HFFc6 (cell line): ENCODE measurements at regions not wholly inside any gene's neighbourhood (a gene's known extent, or its start where the extent isn't known, plus 50 kb on each side); places are given as distances from the start of the nearest gene placed in this dataset.
"Not testable (repeated sequence)": the region's sequence is repeated elsewhere in the genome, so short reads cannot be mapped to it uniquely, and the experiment has no call there.

Experiments used
- DNase-seq: peaks from one replicate; pipeline ENCODE4 v3.0.0-alpha.2; 2018
- H3K27ac Mint-ChIP-seq: 2 replicates; pipeline ENCODE4 v1.8.0; 2020; ENCODE audit warnings: mild to moderate bottlenecking, mixed read lengths
- H3K27me3 Mint-ChIP-seq: 2 replicates; pipeline ENCODE4 v1.8.0; 2021; ENCODE audit warnings: mild to moderate bottlenecking, moderate library complexity, mixed read lengths; ENCODE audit not compliant: insufficient read depth
- H3K36me3 Mint-ChIP-seq: 2 replicates; pipeline ENCODE4 v1.8.0; 2021; ENCODE audit warnings: low read depth, mixed read lengths
- H3K4me1 Mint-ChIP-seq: 2 replicates; pipeline ENCODE4 v1.8.0; 2020; ENCODE audit warnings: low read depth, mixed read lengths
- H3K4me3 Mint-ChIP-seq: 2 replicates; pipeline ENCODE4 v1.8.0; 2020; ENCODE audit warnings: mild to moderate bottlenecking, moderate library complexity, mixed read lengths
- H3K9me3 Mint-ChIP-seq: 2 replicates; pipeline ENCODE4 v1.8.0; 2020; ENCODE audit warnings: mild to moderate bottlenecking, mixed read lengths
- TF ChIP-seq, protein P1 (sequence below): fragments of 200-600 bp; sonication (generic); IDR thresholded peaks from 2 replicates; pipeline ENCODE4 v1.5.0; 2021; ENCODE audit warnings: antibody characterized with exemption, mild to moderate bottlenecking

DNA sequence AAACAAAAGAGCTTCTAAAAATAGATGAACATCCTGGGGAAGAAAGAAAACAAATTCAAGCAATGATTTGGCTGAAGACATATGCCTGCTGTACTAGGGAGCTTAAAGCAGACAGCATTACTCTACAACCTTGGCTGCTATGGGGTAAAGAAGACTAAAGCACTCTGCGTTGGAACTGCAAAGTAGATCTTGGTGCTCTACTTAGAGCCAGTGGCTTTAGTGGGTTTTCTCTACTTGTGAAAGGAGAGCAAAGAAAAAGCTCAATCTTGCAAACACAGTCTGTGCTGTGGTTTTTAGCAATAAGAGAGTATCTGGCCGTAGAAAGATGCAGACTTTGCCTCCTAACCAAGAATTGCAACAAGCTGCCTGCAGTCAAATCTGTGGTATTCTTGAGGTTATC lies 334.7 kb upstream of the NDST3 start:
- peaks cover 37% of the 10 kb centered on the region for H3K9me3 Mint-ChIP-seq
- H3K27me3 Mint-ChIP-seq: no peaks in the 10 kb centered on the region
- no peak for DNase-seq
- H3K36me3 Mint-ChIP-seq: no peaks in the 10 kb centered on the region
- no peak overlapping the region for H3K27ac Mint-ChIP-seq
- H3K4me3 Mint-ChIP-seq: no peak overlapping the region
- no peaks in the 10 kb centered on the region for H3K4me1 Mint-ChIP-seq
- TF ChIP-seq, protein P1, sequence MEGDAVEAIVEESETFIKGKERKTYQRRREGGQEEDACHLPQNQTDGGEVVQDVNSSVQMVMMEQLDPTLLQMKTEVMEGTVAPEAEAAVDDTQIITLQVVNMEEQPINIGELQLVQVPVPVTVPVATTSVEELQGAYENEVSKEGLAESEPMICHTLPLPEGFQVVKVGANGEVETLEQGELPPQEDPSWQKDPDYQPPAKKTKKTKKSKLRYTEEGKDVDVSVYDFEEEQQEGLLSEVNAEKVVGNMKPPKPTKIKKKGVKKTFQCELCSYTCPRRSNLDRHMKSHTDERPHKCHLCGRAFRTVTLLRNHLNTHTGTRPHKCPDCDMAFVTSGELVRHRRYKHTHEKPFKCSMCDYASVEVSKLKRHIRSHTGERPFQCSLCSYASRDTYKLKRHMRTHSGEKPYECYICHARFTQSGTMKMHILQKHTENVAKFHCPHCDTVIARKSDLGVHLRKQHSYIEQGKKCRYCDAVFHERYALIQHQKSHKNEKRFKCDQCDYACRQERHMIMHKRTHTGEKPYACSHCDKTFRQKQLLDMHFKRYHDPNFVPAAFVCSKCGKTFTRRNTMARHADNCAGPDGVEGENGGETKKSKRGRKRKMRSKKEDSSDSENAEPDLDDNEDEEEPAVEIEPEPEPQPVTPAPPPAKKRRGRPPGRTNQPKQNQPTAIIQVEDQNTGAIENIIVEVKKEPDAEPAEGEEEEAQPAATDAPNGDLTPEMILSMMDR: no peak

DNA sequence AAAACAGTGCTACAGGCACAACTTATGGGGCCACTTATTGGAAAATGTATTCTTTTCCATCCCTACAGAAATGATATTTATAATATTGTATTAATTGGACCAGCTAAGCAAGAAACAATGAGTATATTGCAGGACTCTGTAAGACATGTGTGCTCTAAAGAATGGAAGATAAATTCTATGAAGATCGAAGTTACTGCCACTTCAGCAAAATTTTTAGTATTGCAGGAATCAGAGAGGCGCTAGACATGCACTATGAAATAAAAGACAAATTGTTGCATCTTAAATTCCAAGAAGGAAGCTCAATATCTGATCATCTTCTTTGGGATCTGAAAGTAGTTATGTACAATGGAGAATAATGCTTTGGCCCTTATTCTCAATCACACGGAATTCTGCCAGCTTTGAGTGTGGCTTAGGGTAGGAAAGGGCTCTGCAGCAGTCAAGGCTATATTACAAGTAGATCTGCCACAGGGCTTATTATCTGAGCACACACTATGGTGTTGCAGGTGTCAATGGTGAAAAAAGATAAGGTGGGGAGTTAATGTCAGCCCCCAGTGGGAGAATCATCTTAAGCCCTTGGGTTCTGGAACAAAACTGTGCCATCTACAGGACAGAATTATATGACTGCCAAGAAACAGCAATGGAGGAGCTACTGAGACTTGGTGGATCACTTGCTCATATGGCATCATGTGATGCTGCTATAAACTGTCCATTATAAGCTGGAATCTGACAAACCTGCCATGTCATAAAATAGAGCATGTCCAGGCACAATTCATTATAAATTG lies 334.0 kb upstream of the NDST3 start:
- no peak overlapping the region for H3K4me3 Mint-ChIP-seq
- H3K27ac Mint-ChIP-seq: no peak overlapping the region
- H3K36me3 Mint-ChIP-seq: no peaks in the 10 kb centered on the region
- TF ChIP-seq, protein P1: no peak
- H3K27me3 Mint-ChIP-seq: no peaks in the 10 kb centered on the region
- no peak for DNase-seq
- H3K9me3 Mint-ChIP-seq: peaks cover 32% of the 10 kb centered on the region
- no peaks in the 10 kb centered on the region for H3K4me1 Mint-ChIP-seq

DNA sequence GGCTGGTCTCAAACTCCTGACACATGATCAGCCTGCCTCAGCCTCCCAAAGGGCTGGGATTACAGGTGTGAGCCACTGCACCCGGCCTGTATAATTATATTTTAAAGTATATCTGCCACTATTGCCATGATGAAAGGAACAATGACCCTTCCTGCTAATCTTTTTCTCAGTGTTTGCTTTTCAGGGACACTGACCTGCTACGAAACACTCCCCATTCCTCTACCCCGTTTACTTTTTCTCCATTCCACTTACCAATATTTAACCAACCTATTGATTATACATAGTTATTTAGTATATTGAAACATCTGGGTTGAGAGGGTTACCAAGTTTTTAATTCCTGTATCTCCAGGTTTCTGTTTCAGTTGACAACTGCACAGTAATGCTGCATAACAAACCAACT lies 331.9 kb upstream of the NDST3 start:
- Mint-ChIP-seq H3K27ac (no peak overlapping the region), H3K4me3 (no peak overlapping the region), H3K4me1 (no peaks in the 10 kb centered on the region), H3K9me3 (peaks cover 32% of the 10 kb centered on the region), H3K27me3 (no peaks in the 10 kb centered on the region), H3K36me3 (no peaks in the 10 kb centered on the region)
- TF ChIP-seq, protein P1: no peak
- no peak for DNase-seq

DNA sequence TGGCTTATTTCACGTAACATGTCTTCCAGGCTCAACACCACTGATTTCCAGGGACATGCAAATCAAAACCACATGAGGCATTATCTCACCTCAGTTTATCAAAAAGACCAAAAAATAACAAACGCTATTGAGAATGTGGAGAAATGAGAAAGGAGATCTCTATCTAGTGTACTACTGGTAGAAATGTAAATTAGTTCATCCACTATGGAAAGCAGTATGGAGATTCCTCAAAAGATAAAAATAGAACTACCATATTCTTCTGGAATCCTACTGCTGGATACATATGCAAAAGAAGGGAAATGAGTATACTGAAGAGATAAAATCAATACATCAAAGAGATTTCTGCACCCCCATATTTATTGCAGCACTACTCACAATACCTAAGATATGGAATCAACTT lies 329.6 kb upstream of the NDST3 start:
- H3K36me3 Mint-ChIP-seq: no peaks in the 10 kb centered on the region

DNA sequence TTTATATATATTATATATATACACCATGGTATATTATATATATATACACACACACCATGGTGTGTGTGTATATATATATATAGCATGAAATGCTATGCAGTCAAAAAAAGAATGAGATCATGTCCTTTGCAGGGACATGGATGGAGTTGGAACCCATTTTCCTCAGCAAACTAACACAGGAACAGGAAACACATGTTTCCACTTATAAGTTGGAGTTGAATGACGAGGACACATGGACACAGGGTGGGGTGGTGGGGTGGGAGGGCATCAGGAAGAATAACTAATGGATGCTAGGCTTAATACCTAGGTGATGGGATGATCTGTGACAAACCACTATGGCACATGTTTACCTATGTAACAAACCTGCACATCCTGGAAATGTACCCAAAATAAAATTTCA lies 293.6 kb upstream of the NDST3 start:
- DNase-seq: no peak
- H3K4me3 Mint-ChIP-seq: no peak overlapping the region
- H3K9me3 Mint-ChIP-seq: peaks cover 12% of the 10 kb centered on the region
- no peak overlapping the region for H3K27ac Mint-ChIP-seq
- no peaks in the 10 kb centered on the region for H3K36me3 Mint-ChIP-seq
- TF ChIP-seq, protein P1: no peak
- no peaks in the 10 kb centered on the region for H3K4me1 Mint-ChIP-seq
- no peaks in the 10 kb centered on the region for H3K27me3 Mint-ChIP-seq

More for the DNA sequence above, 329.6 kb upstream of the NDST3 start:
- TF ChIP-seq, protein P1: no peak
- peaks cover 48% of the 10 kb centered on the region for H3K9me3 Mint-ChIP-seq
- no peak overlapping the region for H3K4me3 Mint-ChIP-seq
- H3K4me1 Mint-ChIP-seq: no peaks in the 10 kb centered on the region
- no peak overlapping the region for H3K27ac Mint-ChIP-seq
- no peak for DNase-seq
- H3K27me3 Mint-ChIP-seq: no peaks in the 10 kb centered on the region

DNA sequence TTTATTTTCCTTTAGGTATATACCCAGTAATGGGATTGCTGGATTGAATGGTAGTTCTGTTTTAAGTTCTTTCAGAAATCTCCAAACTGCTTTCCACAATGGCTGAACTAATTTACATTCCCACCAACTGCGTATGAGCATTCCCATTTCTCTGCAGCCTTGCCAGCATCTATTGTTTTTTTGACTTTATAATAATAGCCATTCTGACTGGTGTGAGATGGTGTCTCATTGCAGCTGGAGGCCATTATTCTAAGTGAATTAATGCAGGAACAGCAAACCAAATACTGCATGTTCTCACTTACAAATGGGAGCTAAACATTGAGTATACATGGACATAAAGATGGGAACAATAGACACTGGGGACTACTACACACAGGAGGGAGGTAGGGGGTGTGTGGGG lies 288.9 kb upstream of the NDST3 start:
- not testable (repeated sequence) for H3K4me3 Mint-ChIP-seq, DNase-seq, H3K27ac Mint-ChIP-seq, H3K27me3 Mint-ChIP-seq, H3K4me1 Mint-ChIP-seq, H3K9me3 Mint-ChIP-seq, H3K36me3 Mint-ChIP-seq
